Fibroblast of skin of abdomen (primary cell): ENCODE measurements at regions not wholly inside any gene's neighbourhood (a gene's known extent, or its start where the extent isn't known, plus 50 kb on each side); places are given as distances from the start of the nearest gene placed in this dataset.

ENCODE experiments used
- DNase-seq: peaks from one replicate; pipeline ENCODE4 v3.0.0-alpha.2; 2013

- DNase-seq, result no peak
Observed at GRCh38 chr6:95511404-95511803, 65.9 kb upstream of the MANEA start.

GRCh38 chr6:95515975-95516374, 61.4 kb upstream of the MANEA start:
- no peak for DNase-seq

- no peak for DNase-seq
Observed at GRCh38 chr6:95517004-95517403, 60.3 kb upstream of the MANEA start.

DNA sequence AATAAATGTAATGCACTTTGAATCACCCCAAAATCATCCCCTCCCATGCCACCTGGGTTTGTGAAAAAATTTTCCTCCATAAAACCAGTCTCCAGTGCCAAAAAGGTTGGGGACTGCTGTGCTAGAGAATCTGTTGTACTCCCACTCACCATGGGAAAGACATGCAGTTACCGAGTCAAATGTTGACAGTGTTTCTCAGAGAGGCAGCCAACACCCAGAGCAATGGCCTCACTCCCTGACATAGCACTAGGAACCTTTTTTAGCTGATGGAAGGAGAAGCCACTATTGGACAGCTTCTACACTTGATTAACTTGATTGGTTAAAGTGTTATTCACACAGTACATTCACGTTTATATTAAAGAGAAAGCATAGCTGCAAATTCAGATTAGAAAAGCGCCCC, 59.8 kb upstream of the MANEA start:
- no peak for DNase-seq

GRCh38 chr6:95518630-95519227, 58.6 kb upstream of the MANEA start:
- no peak for DNase-seq

GRCh38 chr6:95519228-95520037, 57.9 kb upstream of the MANEA start:
- no peak for DNase-seq

- DNase-seq, result no peak
Observed at GRCh38 chr6:95521181-95521580, 56.2 kb upstream of the MANEA start.
